ENCODE measurements at regions not wholly inside any gene's neighbourhood (a gene's known extent, or its start where the extent isn't known, plus 50 kb on each side); places are given as distances from the start of the nearest gene placed in this dataset.
"Not testable (repeated sequence)": the region's sequence is repeated elsewhere in the genome, so short reads cannot be mapped to it uniquely, and the experiment has no call there.

DNA sequence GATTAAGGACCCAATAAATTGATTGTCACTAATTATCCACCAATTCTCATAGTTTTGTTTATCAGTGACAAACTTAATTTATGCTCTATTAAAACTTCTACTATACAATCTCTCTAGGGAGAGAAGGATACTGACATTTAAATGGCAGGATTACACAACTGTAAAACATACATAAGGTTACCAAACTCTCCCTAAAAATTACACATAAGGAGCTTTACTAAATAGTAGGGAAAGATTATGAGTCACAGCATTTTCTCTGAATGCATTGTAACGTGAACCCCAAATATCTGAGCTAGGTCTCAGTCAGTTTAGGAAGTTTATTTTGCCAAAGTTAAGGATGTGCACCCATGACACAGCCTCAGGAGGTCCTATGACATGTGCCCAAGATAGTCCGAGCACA is 2140.6 kb downstream of the NCAM2 start:
- no peak for TF ChIP-seq ZFX (IDR thresholded peaks at IDR 0.05; ENCODE audit: borderline replicate concordance)
- TF ChIP-seq, protein P1, sequence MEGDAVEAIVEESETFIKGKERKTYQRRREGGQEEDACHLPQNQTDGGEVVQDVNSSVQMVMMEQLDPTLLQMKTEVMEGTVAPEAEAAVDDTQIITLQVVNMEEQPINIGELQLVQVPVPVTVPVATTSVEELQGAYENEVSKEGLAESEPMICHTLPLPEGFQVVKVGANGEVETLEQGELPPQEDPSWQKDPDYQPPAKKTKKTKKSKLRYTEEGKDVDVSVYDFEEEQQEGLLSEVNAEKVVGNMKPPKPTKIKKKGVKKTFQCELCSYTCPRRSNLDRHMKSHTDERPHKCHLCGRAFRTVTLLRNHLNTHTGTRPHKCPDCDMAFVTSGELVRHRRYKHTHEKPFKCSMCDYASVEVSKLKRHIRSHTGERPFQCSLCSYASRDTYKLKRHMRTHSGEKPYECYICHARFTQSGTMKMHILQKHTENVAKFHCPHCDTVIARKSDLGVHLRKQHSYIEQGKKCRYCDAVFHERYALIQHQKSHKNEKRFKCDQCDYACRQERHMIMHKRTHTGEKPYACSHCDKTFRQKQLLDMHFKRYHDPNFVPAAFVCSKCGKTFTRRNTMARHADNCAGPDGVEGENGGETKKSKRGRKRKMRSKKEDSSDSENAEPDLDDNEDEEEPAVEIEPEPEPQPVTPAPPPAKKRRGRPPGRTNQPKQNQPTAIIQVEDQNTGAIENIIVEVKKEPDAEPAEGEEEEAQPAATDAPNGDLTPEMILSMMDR (IDR thresholded peaks at IDR 0.05): no peak
- no peak overlapping the region for H3K27ac ChIP-seq

DNA sequence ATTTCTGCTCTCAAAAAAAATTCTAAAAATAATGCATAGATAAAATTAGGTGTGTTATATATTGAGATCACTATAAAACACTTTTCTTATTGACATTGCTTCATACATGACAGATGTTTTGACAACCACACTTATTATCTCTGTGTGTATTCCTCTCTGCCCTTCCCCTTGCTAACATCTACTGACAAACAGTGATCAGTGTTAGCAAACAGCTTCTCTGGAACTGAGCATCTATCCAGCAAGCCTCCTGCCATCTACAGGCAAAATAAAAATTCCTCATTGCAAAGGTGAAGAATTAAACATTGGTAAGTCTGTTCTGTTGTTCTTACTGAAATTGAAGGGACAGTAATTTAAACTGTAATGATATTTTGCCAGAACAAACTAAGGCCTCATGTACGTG is 2153.9 kb downstream of the NCAM2 start:
- no peak overlapping the region for H3K27ac ChIP-seq
- TF ChIP-seq, protein P1 (IDR thresholded peaks at IDR 0.05): peak; percentile 36
- no peak for TF ChIP-seq ZFX (IDR thresholded peaks at IDR 0.05; ENCODE audit: borderline replicate concordance)

DNA sequence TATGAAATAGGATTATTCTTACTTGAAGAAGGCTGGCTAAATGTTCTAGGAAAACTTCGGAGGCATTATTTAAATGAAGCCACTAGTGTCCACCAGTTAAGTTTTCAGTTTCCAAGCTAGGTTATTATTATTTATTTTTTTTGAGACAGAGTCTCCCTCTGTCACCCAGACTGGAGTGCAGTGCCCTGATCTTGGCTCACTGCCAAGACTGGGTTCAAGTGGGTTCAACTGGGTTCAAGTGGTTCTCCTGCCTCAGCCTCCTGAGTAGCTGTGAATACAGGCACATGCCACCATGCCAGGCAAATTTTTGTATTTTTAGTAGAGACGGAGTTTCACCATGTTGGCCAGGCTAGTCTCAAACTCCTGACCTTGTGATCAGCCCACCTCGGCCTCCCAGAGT is 2155.6 kb downstream of the NCAM2 start:
- H3K27ac ChIP-seq: not testable (repeated sequence)

DNA sequence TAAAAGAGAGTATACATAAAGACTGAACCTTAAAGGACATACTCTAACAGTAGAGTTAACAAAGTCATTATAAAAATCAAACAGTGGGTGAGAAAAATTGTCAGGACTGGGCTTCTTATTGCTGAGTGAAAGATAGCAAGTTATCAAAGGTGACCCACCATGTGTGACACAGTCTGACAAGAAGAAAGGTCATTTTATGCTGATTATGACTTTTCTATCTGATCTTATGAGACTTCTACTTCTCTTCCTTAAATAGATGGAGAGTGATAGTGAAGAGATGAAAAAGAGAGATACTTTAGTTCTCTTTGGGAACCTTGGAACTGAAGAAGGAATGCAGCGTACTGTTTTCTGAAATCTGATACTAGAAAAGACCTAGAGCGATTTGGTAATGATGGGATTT is 2157.1 kb downstream of the NCAM2 start:
- TF ChIP-seq, protein P1 (IDR thresholded peaks at IDR 0.05): no peak
- no peak for TF ChIP-seq ZFX (IDR thresholded peaks at IDR 0.05; ENCODE audit: borderline replicate concordance)
- H3K27ac ChIP-seq: no peak overlapping the region

DNA sequence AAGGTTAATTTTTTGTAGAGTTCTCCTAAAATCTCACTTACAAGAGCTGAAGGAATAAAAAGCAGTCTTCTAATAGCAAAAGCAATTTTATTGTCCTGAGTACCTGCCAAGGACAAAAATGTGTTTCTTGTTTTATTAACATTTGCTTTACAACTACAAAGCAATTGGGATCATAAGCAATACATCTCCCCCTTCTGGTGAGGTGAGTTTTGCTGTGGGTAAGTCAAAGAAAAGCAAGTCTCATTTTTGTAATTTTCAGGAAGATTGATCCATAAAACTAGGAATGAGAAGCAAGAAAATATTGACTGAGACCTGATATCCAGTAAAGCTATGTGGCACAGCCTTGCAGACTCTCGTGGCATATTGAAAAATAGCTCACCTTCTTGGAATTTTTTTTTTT is 2162.7 kb downstream of the NCAM2 start:
- no peak overlapping the region for H3K27ac ChIP-seq
- TF ChIP-seq ZFX (IDR thresholded peaks at IDR 0.05; ENCODE audit: borderline replicate concordance): no peak
- TF ChIP-seq, protein P1 (IDR thresholded peaks at IDR 0.05): peak; percentile 36

DNA sequence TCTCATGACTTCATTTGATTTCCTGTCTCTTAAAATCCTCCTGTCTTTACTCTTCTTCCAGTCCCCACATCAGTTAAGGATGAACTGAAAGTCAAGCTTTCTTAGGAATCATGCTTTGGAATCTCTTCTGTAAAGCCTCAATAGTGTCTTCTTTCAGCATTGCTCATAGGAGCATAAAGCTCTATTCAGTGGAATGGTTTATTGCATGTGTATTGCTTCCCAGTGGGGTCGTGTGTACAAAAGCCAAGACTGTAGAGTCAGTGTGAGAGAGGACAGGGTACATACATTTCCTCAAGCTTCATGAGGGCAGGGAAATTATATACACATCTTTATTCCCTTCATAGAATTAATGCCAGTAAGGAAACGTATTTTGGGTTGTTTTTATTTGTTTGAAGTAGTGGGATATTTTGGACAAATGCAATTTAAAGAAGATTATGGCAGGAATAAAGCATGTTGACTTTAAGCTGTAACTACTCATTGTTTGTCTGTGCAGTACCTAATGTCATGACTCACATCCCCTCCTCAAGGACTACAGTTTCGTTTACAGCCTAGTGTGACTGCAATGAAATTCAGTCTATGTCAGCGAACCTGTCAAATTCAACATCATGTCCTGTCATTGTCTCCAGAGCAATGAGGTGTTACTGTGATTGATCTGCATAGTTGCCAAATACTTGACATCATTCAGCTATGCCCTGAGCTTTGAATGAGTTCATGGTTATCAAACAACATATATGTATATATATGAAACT is 2164.2 kb downstream of the NCAM2 start:
- TF ChIP-seq, protein P1 (IDR thresholded peaks at IDR 0.05): no peak
- no peak for TF ChIP-seq ZFX (IDR thresholded peaks at IDR 0.05; ENCODE audit: borderline replicate concordance)
- H3K27ac ChIP-seq: no peak overlapping the region

Data from 22Rv1 (cell line).